ENCODE measurements at regions not wholly inside any gene's neighbourhood (a gene's known extent, or its start where the extent isn't known, plus 50 kb on each side); places are given as distances from the start of the nearest gene placed in this dataset.

DNA sequence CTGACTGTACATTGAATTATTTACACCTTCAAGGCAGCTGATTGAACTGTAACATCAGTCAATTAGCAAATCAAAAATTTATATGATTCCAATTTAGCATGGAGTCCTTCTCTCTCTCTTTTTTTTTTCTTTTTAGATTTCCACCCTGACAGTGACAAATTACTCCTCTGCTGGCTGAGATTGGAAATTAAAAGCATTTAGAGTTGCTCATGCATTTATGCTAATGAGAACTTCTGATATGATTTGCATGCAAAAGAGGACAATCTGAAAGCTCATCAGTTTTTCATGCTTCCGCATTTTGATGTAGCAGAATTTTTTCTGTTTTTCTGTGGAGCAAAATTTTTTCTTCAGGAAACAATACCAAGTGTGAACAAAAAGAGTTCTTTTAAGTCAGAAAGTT, 130.5 kb upstream of the NOX3 start:
- Histone ChIP-seq H3K27me3 (ENCODE audit: control insufficient read depth, extremely low read depth, insufficient read depth, low read length) (no peaks in the 10 kb centered on the region), H3K4me3 (ENCODE audit: control insufficient read depth in 2 of 3, extremely low read depth in 1 of 3, insufficient read depth in 2 of 3, low read depth in 1 of 3, low read length in 3 of 3) (no peak overlapping the region), H3K4me2 (ENCODE audit: control insufficient read depth, extremely low read depth, insufficient read depth, low read depth, low read length) (no peak overlapping the region), H3K9ac (ENCODE audit: control insufficient read depth, extremely low read depth, insufficient read depth, low read length) (no peak overlapping the region), H4K20me1 (ENCODE audit: control insufficient read depth, extremely low read depth, insufficient read depth, low read length) (no peaks in the 10 kb centered on the region), H2AFZ (ENCODE audit: control insufficient read depth, low read length) (no peak overlapping the region), H3K27ac (ENCODE audit: control insufficient read depth, insufficient read depth, low read length) (no peak overlapping the region), H3K36me3 (ENCODE audit: control insufficient read depth in 2 of 2, extremely low read depth in 1 of 2, insufficient read depth in 2 of 2, low read length in 2 of 2) (no peaks in the 10 kb centered on the region), H3K4me1 (ENCODE audit: control insufficient read depth, extremely low read depth, insufficient read depth, low read length) (no peaks in the 10 kb centered on the region), H3K9me1 (ENCODE audit: control insufficient read depth, extremely low read depth, insufficient read depth, low read length) (no peaks in the 10 kb centered on the region), H3K79me2 (ENCODE audit: control insufficient read depth, insufficient read depth, low read length) (no peaks in the 10 kb centered on the region), H3K9me3 (ENCODE audit: control insufficient read depth, low read depth, low read length) (no peaks in the 10 kb centered on the region)
- DNase-seq (ENCODE audit: low read depth, low spot score), result no peak
- TF ChIP-seq, protein P1, sequence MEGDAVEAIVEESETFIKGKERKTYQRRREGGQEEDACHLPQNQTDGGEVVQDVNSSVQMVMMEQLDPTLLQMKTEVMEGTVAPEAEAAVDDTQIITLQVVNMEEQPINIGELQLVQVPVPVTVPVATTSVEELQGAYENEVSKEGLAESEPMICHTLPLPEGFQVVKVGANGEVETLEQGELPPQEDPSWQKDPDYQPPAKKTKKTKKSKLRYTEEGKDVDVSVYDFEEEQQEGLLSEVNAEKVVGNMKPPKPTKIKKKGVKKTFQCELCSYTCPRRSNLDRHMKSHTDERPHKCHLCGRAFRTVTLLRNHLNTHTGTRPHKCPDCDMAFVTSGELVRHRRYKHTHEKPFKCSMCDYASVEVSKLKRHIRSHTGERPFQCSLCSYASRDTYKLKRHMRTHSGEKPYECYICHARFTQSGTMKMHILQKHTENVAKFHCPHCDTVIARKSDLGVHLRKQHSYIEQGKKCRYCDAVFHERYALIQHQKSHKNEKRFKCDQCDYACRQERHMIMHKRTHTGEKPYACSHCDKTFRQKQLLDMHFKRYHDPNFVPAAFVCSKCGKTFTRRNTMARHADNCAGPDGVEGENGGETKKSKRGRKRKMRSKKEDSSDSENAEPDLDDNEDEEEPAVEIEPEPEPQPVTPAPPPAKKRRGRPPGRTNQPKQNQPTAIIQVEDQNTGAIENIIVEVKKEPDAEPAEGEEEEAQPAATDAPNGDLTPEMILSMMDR (optimal IDR thresholded peaks at IDR 0.05 in 1 of 3, IDR thresholded peaks at IDR 0.05 in 1 of 3, conservative IDR thresholded peaks at IDR 0.05 in 1 of 3; ENCODE audit: extremely low read depth in 1 of 3, insufficient read depth in 2 of 3, low read length in 3 of 3), result no peak
- no peak for TF ChIP-seq EZH2 (IDR thresholded peaks at IDR 0.05; ENCODE audit: low read length)
- dilution Hi-C loops (cut with MboI; ENCODE audit: extremely low pct_ligation_motif_present, low sequenced_read_pairs), result no loop called here
- FAIRE-seq, result no peak

DNA sequence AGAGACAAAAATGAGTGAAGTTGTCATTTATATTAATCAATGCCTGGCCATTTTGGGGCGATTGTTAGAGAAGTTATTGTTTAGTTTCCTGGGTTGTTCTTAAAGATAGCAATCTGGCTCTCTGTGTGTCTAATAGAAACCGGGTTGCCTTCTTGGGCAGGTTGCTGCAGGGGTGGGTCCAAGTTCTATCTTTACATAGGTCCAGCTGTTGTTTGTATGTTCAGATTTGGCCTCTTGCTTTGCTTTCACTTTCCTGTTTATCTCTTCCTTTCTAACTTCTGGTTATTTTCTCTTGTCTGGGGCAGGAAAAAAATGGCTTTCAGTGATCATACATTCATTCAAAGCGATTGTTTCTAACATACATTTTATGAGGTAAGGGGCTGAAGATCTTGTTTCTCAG, 128.4 kb upstream of the NOX3 start:
- no peaks in the 10 kb centered on the region for H3K9me3 ChIP-seq (ENCODE audit: control insufficient read depth, low read depth, low read length)
- H3K36me3 ChIP-seq (ENCODE audit: control insufficient read depth in 2 of 2, extremely low read depth in 1 of 2, insufficient read depth in 2 of 2, low read length in 2 of 2), result no peaks in the 10 kb centered on the region
- H3K4me3 ChIP-seq (ENCODE audit: control insufficient read depth in 2 of 3, extremely low read depth in 1 of 3, insufficient read depth in 2 of 3, low read depth in 1 of 3, low read length in 3 of 3), result no peak overlapping the region
- no peaks in the 10 kb centered on the region for H3K27me3 ChIP-seq (ENCODE audit: control insufficient read depth, extremely low read depth, insufficient read depth, low read length)
- DNase-seq (ENCODE audit: low read depth, low spot score) (no peak), FAIRE-seq (no peak)
- dilution Hi-C loops (cut with MboI; ENCODE audit: extremely low pct_ligation_motif_present, low sequenced_read_pairs), result no loop called here
- no peak overlapping the region for H3K9ac ChIP-seq (ENCODE audit: control insufficient read depth, extremely low read depth, insufficient read depth, low read length)
- H2AFZ ChIP-seq (ENCODE audit: control insufficient read depth, low read length), result no peak overlapping the region
- H3K4me2 ChIP-seq (ENCODE audit: control insufficient read depth, extremely low read depth, insufficient read depth, low read depth, low read length), result no peak overlapping the region
- H3K9me1 ChIP-seq (ENCODE audit: control insufficient read depth, extremely low read depth, insufficient read depth, low read length), result no peaks in the 10 kb centered on the region
- no peak for TF ChIP-seq EZH2 (IDR thresholded peaks at IDR 0.05; ENCODE audit: low read length)
- TF ChIP-seq, protein P1 (optimal IDR thresholded peaks at IDR 0.05 in 1 of 3, IDR thresholded peaks at IDR 0.05 in 1 of 3, conservative IDR thresholded peaks at IDR 0.05 in 1 of 3; ENCODE audit: extremely low read depth in 1 of 3, insufficient read depth in 2 of 3, low read length in 3 of 3), result no peak
- H3K79me2 ChIP-seq (ENCODE audit: control insufficient read depth, insufficient read depth, low read length), result no peaks in the 10 kb centered on the region
- H3K4me1 ChIP-seq (ENCODE audit: control insufficient read depth, extremely low read depth, insufficient read depth, low read length), result no peaks in the 10 kb centered on the region
- no peak overlapping the region for H3K27ac ChIP-seq (ENCODE audit: control insufficient read depth, insufficient read depth, low read length)
- no peaks in the 10 kb centered on the region for H4K20me1 ChIP-seq (ENCODE audit: control insufficient read depth, extremely low read depth, insufficient read depth, low read length)

Measured in keratinocyte (primary cell).